ENCODE measurements at regions not wholly inside any gene's neighbourhood (a gene's known extent, or its start where the extent isn't known, plus 50 kb on each side); places are given as distances from the start of the nearest gene placed in this dataset.
"Not testable (repeated sequence)": the region's sequence is repeated elsewhere in the genome, so short reads cannot be mapped to it uniquely, and the experiment has no call there.

GRCh38 chr3:153853163-153853562 lies 268.0 kb upstream of the ARHGEF26 start:
- H3K9me3 ChIP-seq = no peaks in the 10 kb centered on the region
- no peaks in the 10 kb centered on the region for H3K36me3 ChIP-seq
- H3K4me1 ChIP-seq = no peaks in the 10 kb centered on the region
- H3K27me3 ChIP-seq = no peaks in the 10 kb centered on the region
- no peak overlapping the region for H3K27ac ChIP-seq
- no peak overlapping the region for H3K4me3 ChIP-seq
- intact Hi-C loops (cut with DNase I) = no loop called here
- no peak for TF ChIP-seq CTCF (IDR thresholded peaks at IDR 0.05)
- no peak for DNase-seq
- H3K9ac ChIP-seq (ENCODE audit: low read depth in 2 of 2, low read length in 2 of 2) = no peak overlapping the region

- intact Hi-C loops (cut with DNase I) = no loop called here
- no peaks in the 10 kb centered on the region for H3K9me3 ChIP-seq
- DNase-seq = no peak
- no peaks in the 10 kb centered on the region for H3K4me1 ChIP-seq
- H3K9ac ChIP-seq (ENCODE audit: low read depth in 2 of 2, low read length in 2 of 2) = no peak overlapping the region
- no peak for TF ChIP-seq CTCF (IDR thresholded peaks at IDR 0.05)
- no peaks in the 10 kb centered on the region for H3K27me3 ChIP-seq
- no peak overlapping the region for H3K27ac ChIP-seq
- H3K36me3 ChIP-seq = no peaks in the 10 kb centered on the region
- no peak overlapping the region for H3K4me3 ChIP-seq
Observed at GRCh38 chr3:153855772-153856171, 265.4 kb upstream of the ARHGEF26 start.

- H3K4me1 ChIP-seq = no peaks in the 10 kb centered on the region
- no peaks in the 10 kb centered on the region for H3K27me3 ChIP-seq
- H3K9me3 ChIP-seq = no peaks in the 10 kb centered on the region
- H3K27ac ChIP-seq = no peak overlapping the region
- intact Hi-C loops (cut with DNase I) = no loop called here
- H3K9ac ChIP-seq (ENCODE audit: low read depth in 2 of 2, low read length in 2 of 2) = no peak overlapping the region
- no peak for DNase-seq
- no peaks in the 10 kb centered on the region for H3K36me3 ChIP-seq
- no peak overlapping the region for H3K4me3 ChIP-seq
- TF ChIP-seq CTCF (IDR thresholded peaks at IDR 0.05) = no peak
Observed at GRCh38 chr3:153856932-153857331, 264.3 kb upstream of the ARHGEF26 start.

- no peaks in the 10 kb centered on the region for H3K4me1 ChIP-seq
- intact Hi-C loops (cut with DNase I) = no loop called here
- no peaks in the 10 kb centered on the region for H3K9me3 ChIP-seq
- no peak for DNase-seq
- no peak for TF ChIP-seq CTCF (IDR thresholded peaks at IDR 0.05)
- no peak overlapping the region for H3K9ac ChIP-seq (ENCODE audit: low read depth in 2 of 2, low read length in 2 of 2)
- no peak overlapping the region for H3K4me3 ChIP-seq
- no peak overlapping the region for H3K27ac ChIP-seq
- no peaks in the 10 kb centered on the region for H3K27me3 ChIP-seq
- no peaks in the 10 kb centered on the region for H3K36me3 ChIP-seq
Observed at GRCh38 chr3:153864793-153865192, 256.4 kb upstream of the ARHGEF26 start.

- no peak for TF ChIP-seq CTCF (IDR thresholded peaks at IDR 0.05)
- H3K36me3 ChIP-seq = no peaks in the 10 kb centered on the region
- DNase-seq = no peak
- H3K4me1 ChIP-seq = no peaks in the 10 kb centered on the region
- H3K27me3 ChIP-seq = no peaks in the 10 kb centered on the region
- H3K9me3 ChIP-seq = no peaks in the 10 kb centered on the region
- no peak overlapping the region for H3K4me3 ChIP-seq
- intact Hi-C loops (cut with DNase I) = no loop called here
- H3K9ac ChIP-seq (ENCODE audit: low read depth in 2 of 2, low read length in 2 of 2) = no peak overlapping the region
- H3K27ac ChIP-seq = no peak overlapping the region
Observed at GRCh38 chr3:153866901-153867300, 254.3 kb upstream of the ARHGEF26 start.

- H3K9ac ChIP-seq (ENCODE audit: low read depth in 2 of 2, low read length in 2 of 2); H3K36me3 ChIP-seq; H3K27ac ChIP-seq; DNase-seq; H3K4me1 ChIP-seq; intact Hi-C loops (cut with DNase I); H3K9me3 ChIP-seq; H3K4me3 ChIP-seq; H3K27me3 ChIP-seq: not testable (repeated sequence)
Observed at GRCh38 chr3:153874348-153874747, 246.8 kb upstream of the ARHGEF26 start.

Measured in colonic mucosa (tissue), 4 donors.